HepG2 (cell line): ENCODE measurements at regions not wholly inside any gene's neighbourhood (a gene's known extent, or its start where the extent isn't known, plus 50 kb on each side); places are given as distances from the start of the nearest gene placed in this dataset.
A peak's percentile ranks its signal among the peaks of the same experiment; 100 is the strongest.

ENCODE experiments used
- CSRNP1 ChIP-seq: sonication (generic); formaldehyde crosslinking; IDR thresholded peaks from 2 replicates; pipeline ENCODE4 v1.8.1; 2023; ENCODE audit warnings: mild to moderate bottlenecking, missing genetic modification reagents
- FOXP4 ChIP-seq: sonication (generic); formaldehyde crosslinking; IDR thresholded peaks from 2 replicates; pipeline ENCODE4 v1.4.0; 2020; ENCODE audit warnings: missing genetic modification reagents
- HIC2 ChIP-seq: sonication (generic); formaldehyde crosslinking; IDR thresholded peaks from 2 replicates; pipeline ENCODE4 v1.9.0; 2022; ENCODE audit warnings: low read depth, missing genetic modification reagents
- HNF4G ChIP-seq, 2 experiments: sonication (generic) in 1 of 2; formaldehyde crosslinking in 1 of 2; IDR thresholded peaks; 2 replicates each; pipeline versions ENCODE4 v1.4.0 to v1.6.1; 2011 to 2020; ENCODE audit warnings: borderline replicate concordance in 2 of 2, low read depth in 2 of 2, mild to moderate bottlenecking in 2 of 2, low read length in 1 of 2, missing genetic modification reagents in 1 of 2, moderate library complexity in 1 of 2
- HOXA3 ChIP-seq: sonication (generic); formaldehyde crosslinking; IDR thresholded peaks from 2 replicates; pipeline ENCODE4 v1.5.0; 2020; ENCODE audit warnings: missing genetic modification reagents
- HOXA5 ChIP-seq: sonication (generic); formaldehyde crosslinking; IDR thresholded peaks from 2 replicates; pipeline ENCODE4 v1.4.0; 2020; ENCODE audit warnings: missing genetic modification reagents
- IRF1 ChIP-seq: sonication (generic); formaldehyde crosslinking; IDR thresholded peaks from 2 replicates; pipeline ENCODE4 v1.4.0; 2020; ENCODE audit warnings: low read depth, mild to moderate bottlenecking, missing genetic modification reagents
- MXI1 ChIP-seq: IDR thresholded peaks from 3 replicates; pipeline ENCODE4 v1.6.1; 2012; ENCODE audit warnings: low read depth, low read length, inconsistent platforms, borderline replicate concordance
- NR2F1 ChIP-seq, 2 experiments: fragments of 450-650 bp in 1 of 2; formaldehyde crosslinking in 1 of 2; IDR thresholded peaks; 2 replicates each; pipeline versions ENCODE4 v1.5.0 to v1.6.1; 2016 to 2020; ENCODE audit warnings: mild to moderate bottlenecking in 1 of 2, missing compliant biosample characterization in 1 of 2, missing genetic modification reagents in 1 of 2, moderate library complexity in 1 of 2
- ONECUT2 ChIP-seq: sonication (generic); formaldehyde crosslinking; IDR thresholded peaks from 2 replicates; pipeline ENCODE4 v1.4.0; 2020; ENCODE audit warnings: missing genetic modification reagents
- PAWR ChIP-seq: sonication (generic); formaldehyde crosslinking; IDR thresholded peaks from 2 replicates; pipeline ENCODE4 v1.4.0; 2020; ENCODE audit warnings: missing genetic modification reagents, mild to moderate bottlenecking, borderline replicate concordance
- SOX5 ChIP-seq: IDR thresholded peaks from 2 replicates; pipeline ENCODE4 v1.6.1; 2016; ENCODE audit warnings: borderline replicate concordance
- TFE3 ChIP-seq: IDR thresholded peaks from 2 replicates; pipeline ENCODE4 v1.6.1; 2016
- ZNF607 ChIP-seq: sonication (generic); formaldehyde crosslinking; IDR thresholded peaks from 2 replicates; pipeline ENCODE4 v1.5.1; 2020; ENCODE audit warnings: missing genetic modification reagents, mild to moderate bottlenecking, borderline replicate concordance
- ZNF609 ChIP-seq: sonication (generic); formaldehyde crosslinking; IDR thresholded peaks from 2 replicates; pipeline ENCODE4 v1.4.0; 2020; ENCODE audit warnings: mild to moderate bottlenecking, missing genetic modification reagents, borderline replicate concordance
- ZNF747 ChIP-seq: sonication (generic); formaldehyde crosslinking; IDR thresholded peaks from 2 replicates; pipeline ENCODE4 v1.8.1; 2023; ENCODE audit warnings: missing genetic modification reagents, mild to moderate bottlenecking, borderline replicate concordance

- TF ChIP-seq HIC2 (CRISPR knock-in tag): peak; percentile 70
- TF ChIP-seq PAWR: no peak
- no peak for TF ChIP-seq IRF1 (CRISPR knock-in tag)
- peak; percentile 58; the same call in 1 of the 2 replicates for TF ChIP-seq HOXA5 (CRISPR knock-in tag)
- peak; percentile 70; the same call in 1 of the 3 replicates for TF ChIP-seq MXI1
- TF ChIP-seq HNF4G (IDR thresholded peaks at IDR 0.05; ENCODE audit: borderline replicate concordance, low read depth, low read length): no peak
- TF ChIP-seq HNF4G (CRISPR knock-in tag; IDR thresholded peaks at IDR 0.05; ENCODE audit: borderline replicate concordance, low read depth): no peak
- 0 out of 2 replicates have a peak, but pooled peaks have one; percentile 19 for TF ChIP-seq FOXP4 (CRISPR knock-in tag)
- no peak for TF ChIP-seq ZNF607 (CRISPR knock-in tag)
- TF ChIP-seq TFE3 (CRISPR knock-in tag): 0 out of 2 replicates have a peak, but pooled peaks have one; percentile 12
- peak; percentile 26; the same call in 1 of the 2 replicates for TF ChIP-seq SOX5
- TF ChIP-seq CSRNP1 (CRISPR knock-in tag): no peak; the same call in 1 of the 2 replicates
- TF ChIP-seq NR2F1 (CRISPR knock-in tag; IDR thresholded peaks at IDR 0.05): peak; percentile 79 to 81; a peak in 3 of 4 replicates
- TF ChIP-seq ZNF609 (CRISPR knock-in tag): peak; percentile 37; the same call in 1 of the 2 replicates
- TF ChIP-seq ZNF747: no peak
- no peak for TF ChIP-seq ONECUT2 (CRISPR knock-in tag)
- TF ChIP-seq HOXA3 (CRISPR knock-in tag): peak; percentile 51
These were observed 92.6 kb downstream of the RFLNA start (continued) for GRCh38 chr12:124387528-124387911.
